NCI-H1105 (cell line): ENCODE measurements at regions not wholly inside any gene's neighbourhood (a gene's known extent, or its start where the extent isn't known, plus 50 kb on each side); places are given as distances from the start of the nearest gene placed in this dataset.

ENCODE experiments used
- DNase-seq: peaks from one replicate; lab custom pipeline; 2025; lab: John Stamatoyannopoulos, UW

- no peak for DNase-seq
Measured at GRCh38 chr6:62670490-62671223, 384.6 kb upstream of the KHDRBS2 start.

GRCh38 chr6:62669831-62670230 lies 383.8 kb upstream of the KHDRBS2 start:
- no peak for DNase-seq

- no peak for DNase-seq
Measured at GRCh38 chr6:62652692-62653328, 366.8 kb upstream of the KHDRBS2 start.

GRCh38 chr6:62645274-62645673 lies 359.2 kb upstream of the KHDRBS2 start:
- DNase-seq: no peak

- DNase-seq: peak; percentile 15
Measured at GRCh38 chr6:62640749-62641148, 354.7 kb upstream of the KHDRBS2 start.

GRCh38 chr6:62626661-62627060 lies 340.6 kb upstream of the KHDRBS2 start:
- no peak for DNase-seq

GRCh38 chr6:62623846-62624532 lies 338.0 kb upstream of the KHDRBS2 start:
- DNase-seq: no peak

- no peak for DNase-seq
Measured at GRCh38 chr6:62615366-62616015, 329.5 kb upstream of the KHDRBS2 start.

GRCh38 chr6:62614442-62614841 lies 328.4 kb upstream of the KHDRBS2 start:
- no peak for DNase-seq

- DNase-seq: no peak
Measured at GRCh38 chr6:62613928-62614327, 327.9 kb upstream of the KHDRBS2 start.

GRCh38 chr6:62612471-62612870 lies 326.4 kb upstream of the KHDRBS2 start:
- DNase-seq: no peak

GRCh38 chr6:62570372-62570771 lies 284.3 kb upstream of the KHDRBS2 start:
- DNase-seq: no peak

- DNase-seq: no peak
Measured at GRCh38 chr6:62541502-62541901, 255.5 kb upstream of the KHDRBS2 start.

GRCh38 chr6:62530985-62531384 lies 245.0 kb upstream of the KHDRBS2 start:
- no peak for DNase-seq

- no peak for DNase-seq
Measured at GRCh38 chr6:62528894-62529526, 243.0 kb upstream of the KHDRBS2 start.

GRCh38 chr6:62523630-62524029 lies 237.6 kb upstream of the KHDRBS2 start:
- no peak for DNase-seq

GRCh38 chr6:62519574-62519973 lies 233.5 kb upstream of the KHDRBS2 start:
- DNase-seq: no peak

GRCh38 chr6:62516291-62517141 lies 230.5 kb upstream of the KHDRBS2 start:
- DNase-seq: no peak

GRCh38 chr6:62492192-62492822 lies 206.3 kb upstream of the KHDRBS2 start:
- DNase-seq: no peak

- no peak for DNase-seq
Measured at GRCh38 chr6:62480544-62480943, 194.5 kb upstream of the KHDRBS2 start.
